ENCODE measurements at regions not wholly inside any gene's neighbourhood (a gene's known extent, or its start where the extent isn't known, plus 50 kb on each side); places are given as distances from the start of the nearest gene placed in this dataset.

DNA sequence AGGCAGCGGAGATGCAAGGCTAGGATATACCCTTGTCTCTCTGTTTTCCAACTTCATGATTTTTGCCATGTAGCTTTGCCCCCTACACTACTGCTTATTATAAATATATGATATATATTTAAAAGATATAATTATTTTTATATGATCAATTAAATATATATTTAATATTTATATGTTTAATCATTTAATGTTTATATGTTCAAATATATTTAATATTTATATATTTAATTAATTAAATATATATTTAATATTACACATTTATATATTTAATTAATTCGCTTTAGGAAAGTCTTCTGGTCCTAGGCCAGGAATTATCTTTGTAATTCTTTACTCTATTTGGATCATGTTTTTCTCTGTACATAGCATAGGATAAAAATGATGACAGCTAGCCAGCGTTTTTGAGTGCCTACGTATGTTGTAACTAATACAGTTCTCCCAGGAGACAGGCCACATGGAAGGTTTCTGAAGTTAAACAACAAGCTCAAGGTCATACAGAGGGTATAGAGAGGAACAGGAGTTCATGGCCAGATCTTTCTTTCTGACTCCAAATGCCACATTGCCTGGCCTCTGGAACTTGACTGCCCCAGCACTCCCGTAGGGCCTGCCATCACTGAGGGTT lies 192.5 kb downstream of the KCNA5 start:
- Histone ChIP-seq H3K4me1 (ENCODE audit: insufficient read depth, low read length) (no peaks in the 10 kb centered on the region), H3K27ac (ENCODE audit: low read depth, low read length) (no peak overlapping the region), H3K9me3 (ENCODE audit: low read depth, low read length) (no peaks in the 10 kb centered on the region), H3K4me2 (ENCODE audit: insufficient read depth, low read length) (no peak overlapping the region), H3K27me3 (ENCODE audit: insufficient read depth, low read length) (no peaks in the 10 kb centered on the region), H2AFZ (ENCODE audit: low read length) (no peak overlapping the region), H3K36me3 (ENCODE audit: insufficient read depth, low read length) (no peaks in the 10 kb centered on the region), H3K4me3 (ENCODE audit: insufficient read depth, low read length) (no peak overlapping the region), H3K79me2 (ENCODE audit: insufficient read depth, low read length) (no peaks in the 10 kb centered on the region), H4K20me1 (ENCODE audit: insufficient read depth, low read length) (no peaks in the 10 kb centered on the region)
- no peak for DNase-seq (ENCODE audit: insufficient read length, low spot score, missing footprints)
- no peak for TF ChIP-seq CTCF (IDR thresholded peaks at IDR 0.05; ENCODE audit: extremely low read depth, low read depth, low read length)

- no peak overlapping the region for H3K4me2 ChIP-seq (ENCODE audit: insufficient read depth, low read length)
These were observed 189.5 kb upstream of the NTF3 start for GRCh38 chr12:5242440-5242839.

DNA sequence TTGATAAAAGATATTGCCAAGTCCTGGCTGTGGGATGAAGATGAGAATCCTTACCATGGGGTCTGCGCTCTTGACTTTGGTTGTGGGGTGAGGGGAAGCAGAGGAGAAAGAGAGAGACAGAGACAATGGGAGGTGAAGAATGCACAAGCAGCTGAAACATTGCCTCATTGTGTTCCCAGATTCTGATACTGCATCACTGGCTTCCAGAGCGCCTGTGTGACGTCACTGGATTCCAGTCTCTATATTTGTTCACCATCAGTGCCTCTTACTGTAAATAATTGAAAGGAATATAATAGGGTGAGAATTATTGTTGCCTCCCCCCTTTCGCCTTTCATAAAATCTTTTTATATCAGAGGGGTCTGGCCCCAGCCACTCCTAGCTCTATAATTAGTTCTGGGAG lies 188.9 kb upstream of the NTF3 start:
- Histone ChIP-seq H4K20me1 (ENCODE audit: insufficient read depth, low read length) (no peaks in the 10 kb centered on the region), H3K27me3 (ENCODE audit: insufficient read depth, low read length) (no peaks in the 10 kb centered on the region), H3K4me2 (ENCODE audit: insufficient read depth, low read length) (no peak overlapping the region), H3K27ac (ENCODE audit: low read depth, low read length) (no peak overlapping the region), H3K4me1 (ENCODE audit: insufficient read depth, low read length) (no peaks in the 10 kb centered on the region), H3K79me2 (ENCODE audit: insufficient read depth, low read length) (no peaks in the 10 kb centered on the region), H3K9me3 (ENCODE audit: low read depth, low read length) (no peaks in the 10 kb centered on the region), H3K36me3 (ENCODE audit: insufficient read depth, low read length) (no peaks in the 10 kb centered on the region), H3K4me3 (ENCODE audit: insufficient read depth, low read length) (no peak overlapping the region), H2AFZ (ENCODE audit: low read length) (no peak overlapping the region)
- DNase-seq (ENCODE audit: insufficient read length, low spot score, missing footprints): no peak
- TF ChIP-seq CTCF (IDR thresholded peaks at IDR 0.05; ENCODE audit: extremely low read depth, low read depth, low read length): no peak

More at GRCh38 chr12:5242440-5242839, 189.5 kb upstream of the NTF3 start:
- H3K36me3 ChIP-seq (ENCODE audit: insufficient read depth, low read length): no peaks in the 10 kb centered on the region
- no peaks in the 10 kb centered on the region for H3K79me2 ChIP-seq (ENCODE audit: insufficient read depth, low read length)
- H2AFZ ChIP-seq (ENCODE audit: low read length): no peak overlapping the region
- H3K4me3 ChIP-seq (ENCODE audit: insufficient read depth, low read length): no peak overlapping the region
- no peak for DNase-seq (ENCODE audit: insufficient read length, low spot score, missing footprints)
- no peaks in the 10 kb centered on the region for H3K4me1 ChIP-seq (ENCODE audit: insufficient read depth, low read length)
- no peak for TF ChIP-seq CTCF (IDR thresholded peaks at IDR 0.05; ENCODE audit: extremely low read depth, low read depth, low read length)
- no peak overlapping the region for H3K27ac ChIP-seq (ENCODE audit: low read depth, low read length)
- H4K20me1 ChIP-seq (ENCODE audit: insufficient read depth, low read length): no peaks in the 10 kb centered on the region
- H3K27me3 ChIP-seq (ENCODE audit: insufficient read depth, low read length): no peaks in the 10 kb centered on the region
- no peaks in the 10 kb centered on the region for H3K9me3 ChIP-seq (ENCODE audit: low read depth, low read length)

GRCh38 chr12:5244513-5244972 lies 187.4 kb upstream of the NTF3 start:
- Histone ChIP-seq H3K79me2 (ENCODE audit: insufficient read depth, low read length) (no peaks in the 10 kb centered on the region), H4K20me1 (ENCODE audit: insufficient read depth, low read length) (no peaks in the 10 kb centered on the region), H3K4me2 (ENCODE audit: insufficient read depth, low read length) (no peak overlapping the region), H3K4me3 (ENCODE audit: insufficient read depth, low read length) (no peak overlapping the region), H3K36me3 (ENCODE audit: insufficient read depth, low read length) (no peaks in the 10 kb centered on the region), H3K27ac (ENCODE audit: low read depth, low read length) (no peak overlapping the region), H2AFZ (ENCODE audit: low read length) (no peak overlapping the region), H3K27me3 (ENCODE audit: insufficient read depth, low read length) (no peaks in the 10 kb centered on the region), H3K4me1 (ENCODE audit: insufficient read depth, low read length) (no peaks in the 10 kb centered on the region), H3K9me3 (ENCODE audit: low read depth, low read length) (no peaks in the 10 kb centered on the region)
- TF ChIP-seq CTCF (IDR thresholded peaks at IDR 0.05; ENCODE audit: extremely low read depth, low read depth, low read length): no peak
- DNase-seq (ENCODE audit: insufficient read length, low spot score, missing footprints): no peak

Data from osteoblast (primary cell).